ENCODE measurements at regions not wholly inside any gene's neighbourhood (a gene's known extent, or its start where the extent isn't known, plus 50 kb on each side); places are given as distances from the start of the nearest gene placed in this dataset.

- TF ChIP-seq, protein P1, sequence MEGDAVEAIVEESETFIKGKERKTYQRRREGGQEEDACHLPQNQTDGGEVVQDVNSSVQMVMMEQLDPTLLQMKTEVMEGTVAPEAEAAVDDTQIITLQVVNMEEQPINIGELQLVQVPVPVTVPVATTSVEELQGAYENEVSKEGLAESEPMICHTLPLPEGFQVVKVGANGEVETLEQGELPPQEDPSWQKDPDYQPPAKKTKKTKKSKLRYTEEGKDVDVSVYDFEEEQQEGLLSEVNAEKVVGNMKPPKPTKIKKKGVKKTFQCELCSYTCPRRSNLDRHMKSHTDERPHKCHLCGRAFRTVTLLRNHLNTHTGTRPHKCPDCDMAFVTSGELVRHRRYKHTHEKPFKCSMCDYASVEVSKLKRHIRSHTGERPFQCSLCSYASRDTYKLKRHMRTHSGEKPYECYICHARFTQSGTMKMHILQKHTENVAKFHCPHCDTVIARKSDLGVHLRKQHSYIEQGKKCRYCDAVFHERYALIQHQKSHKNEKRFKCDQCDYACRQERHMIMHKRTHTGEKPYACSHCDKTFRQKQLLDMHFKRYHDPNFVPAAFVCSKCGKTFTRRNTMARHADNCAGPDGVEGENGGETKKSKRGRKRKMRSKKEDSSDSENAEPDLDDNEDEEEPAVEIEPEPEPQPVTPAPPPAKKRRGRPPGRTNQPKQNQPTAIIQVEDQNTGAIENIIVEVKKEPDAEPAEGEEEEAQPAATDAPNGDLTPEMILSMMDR (IDR thresholded peaks at IDR 0.05) = no peak
These were observed 160.7 kb downstream of the BUD13 start for GRCh38 chr11:116611998-116612620.

- TF ChIP-seq, protein P1 (IDR thresholded peaks at IDR 0.05) = no peak
These were observed 162.6 kb downstream of the BUD13 start for GRCh38 chr11:116610190-116610589.

GRCh38 chr11:116607027-116607426, 165.8 kb downstream of the BUD13 start:
- TF ChIP-seq, protein P1 (IDR thresholded peaks at IDR 0.05) = no peak

DNA sequence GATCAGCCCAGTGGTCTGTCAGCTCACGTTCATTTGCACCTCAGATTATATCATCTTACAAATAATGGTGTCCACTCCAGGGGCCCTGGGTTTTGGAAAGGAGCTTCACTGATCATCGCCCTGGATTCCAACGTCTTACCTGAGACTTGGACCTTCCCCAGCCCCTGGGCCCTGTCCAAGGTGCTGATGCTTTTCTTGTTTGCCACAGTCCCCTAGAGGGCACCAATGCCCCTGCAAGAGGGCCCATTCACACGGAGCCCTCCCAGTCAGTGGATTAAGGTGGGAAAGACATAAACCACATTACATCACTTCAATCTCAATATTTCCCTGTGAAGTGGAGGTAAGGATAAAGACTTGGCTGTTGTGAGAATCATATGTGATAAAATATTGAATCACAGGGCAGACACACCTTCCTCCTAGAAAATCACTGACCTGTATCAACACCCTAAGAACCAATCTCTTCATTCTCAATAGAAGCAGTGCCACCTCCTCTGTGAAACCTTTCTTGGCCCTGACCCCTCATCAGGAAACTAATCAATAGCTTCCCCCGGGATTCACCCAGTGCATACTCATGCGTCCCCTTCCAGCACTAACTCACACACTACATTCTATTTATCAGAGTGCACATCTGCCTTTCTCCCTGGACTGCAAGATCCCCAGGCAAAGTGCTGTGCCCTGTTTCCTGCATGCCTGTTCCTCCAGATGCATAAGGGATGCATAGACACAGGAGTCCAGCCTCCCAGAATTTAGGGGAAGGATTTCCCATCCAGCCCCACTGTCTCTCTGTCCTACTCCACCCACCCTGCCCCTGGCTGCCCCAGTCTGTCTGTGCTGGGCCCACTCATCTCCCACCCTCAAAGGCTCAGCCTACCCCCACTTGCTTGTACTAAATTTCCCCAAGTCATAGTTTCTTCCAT, 167.0 kb downstream of the BUD13 start:
- TF ChIP-seq, protein P1 (IDR thresholded peaks at IDR 0.05) = peak; percentile 71

DNA sequence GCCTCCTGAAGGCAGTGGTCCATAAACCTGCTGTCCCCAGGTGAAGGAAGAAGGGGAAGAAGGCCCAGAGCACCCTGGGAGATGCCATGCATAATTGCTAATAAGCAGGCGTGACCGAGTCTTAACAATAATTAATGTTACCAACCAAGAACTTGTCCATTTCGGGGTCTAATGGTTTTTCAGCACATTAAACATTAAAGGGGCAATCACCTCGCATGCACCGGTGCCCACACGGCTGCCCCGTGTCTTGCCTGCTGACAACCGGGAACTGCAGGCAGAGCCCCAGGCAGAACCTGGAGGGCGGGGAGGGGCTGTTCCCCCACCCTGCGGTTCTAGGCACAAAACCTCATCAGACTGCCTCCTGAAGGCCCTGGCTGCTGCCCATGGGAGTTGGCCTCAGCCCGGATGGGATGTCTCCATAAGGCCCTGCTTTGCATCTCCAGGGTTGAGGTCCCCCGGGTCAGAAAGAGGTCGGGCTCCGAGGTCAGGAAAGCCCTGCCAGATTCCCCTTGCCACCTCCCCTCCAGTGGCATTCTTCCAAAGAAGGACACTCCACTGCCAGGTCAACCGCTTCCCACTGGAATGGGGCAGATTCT, 169.0 kb downstream of the BUD13 start:
- TF ChIP-seq, protein P1 (IDR thresholded peaks at IDR 0.05) = no peak

GRCh38 chr11:116602637-116602942, 170.2 kb downstream of the BUD13 start:
- TF ChIP-seq, protein P1 (IDR thresholded peaks at IDR 0.05) = no peak

DNA sequence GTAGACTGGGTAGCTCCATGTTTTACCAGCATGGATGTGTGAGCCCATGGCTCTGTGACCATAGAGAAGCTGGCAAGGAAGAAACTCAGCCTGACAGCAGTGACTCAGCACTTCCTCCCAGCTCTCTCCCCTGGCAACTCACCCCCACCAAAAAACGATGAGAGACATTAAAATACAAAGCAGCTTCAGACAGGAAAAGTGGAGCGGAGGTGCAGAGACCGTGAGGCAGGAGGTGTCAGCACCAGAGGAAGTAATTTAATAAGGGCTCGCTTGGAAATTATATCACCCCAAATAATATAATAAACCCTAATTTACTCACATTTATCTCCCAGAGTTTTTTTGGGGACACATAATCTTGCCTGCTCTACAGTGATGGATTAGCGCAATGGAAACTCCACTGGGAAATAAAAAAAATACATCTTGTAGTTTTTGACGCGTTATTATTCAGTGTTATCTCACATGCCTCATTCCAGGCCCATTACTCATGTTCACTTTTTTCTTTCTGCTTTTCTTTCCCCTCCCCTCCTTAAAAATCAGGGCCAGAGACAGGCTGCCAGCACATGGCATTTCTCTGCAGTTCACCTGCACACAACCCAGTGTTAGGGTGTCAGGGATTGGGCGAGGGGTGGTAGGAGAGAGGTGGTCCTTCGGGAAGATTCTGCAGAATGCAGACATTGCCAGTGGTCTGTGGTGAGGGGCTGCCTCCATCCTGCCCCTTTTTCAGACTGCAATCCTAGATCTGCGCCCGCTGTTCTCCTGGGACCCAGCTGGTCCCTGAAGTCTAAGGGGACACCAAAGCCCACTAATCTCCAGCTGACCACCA, 170.8 kb downstream of the BUD13 start:
- TF ChIP-seq, protein P1 (IDR thresholded peaks at IDR 0.05) = no peak

Data from LNCAP (cell line).